HG03469 (cell line): ENCODE measurements at regions not wholly inside any gene's neighbourhood (a gene's known extent, or its start where the extent isn't known, plus 50 kb on each side); places are given as distances from the start of the nearest gene placed in this dataset.

ENCODE experiments used
- ATAC-seq: cut with Tn5 transposase; IDR thresholded peaks from one replicate; pipeline ENCODE4 v1.9.1; 2021; ENCODE audit warnings: mild to moderate bottlenecking, moderate library complexity, moderate number of reproducible peaks; ENCODE audit not compliant: unreplicated experiment

GRCh38 chr1:80059940-80060339 lies 1053.4 kb upstream of the ADGRL4 start:
- ATAC-seq = no peak

- no peak for ATAC-seq
Measured at GRCh38 chr1:80056179-80056578, 1049.6 kb upstream of the ADGRL4 start.

GRCh38 chr1:80054129-80054528 lies 1047.6 kb upstream of the ADGRL4 start:
- no peak for ATAC-seq

- no peak for ATAC-seq
Measured at GRCh38 chr1:80053613-80054012, 1047.1 kb upstream of the ADGRL4 start.

GRCh38 chr1:80050523-80050922 lies 1044.0 kb upstream of the ADGRL4 start:
- ATAC-seq = no peak

- ATAC-seq = no peak
Measured at GRCh38 chr1:80050085-80050484, 1043.6 kb upstream of the ADGRL4 start.

- ATAC-seq = no peak
Measured at GRCh38 chr1:80048716-80049115, 1042.2 kb upstream of the ADGRL4 start.

GRCh38 chr1:80047791-80048190 lies 1041.3 kb upstream of the ADGRL4 start:
- ATAC-seq = no peak

- no peak for ATAC-seq
Measured at GRCh38 chr1:80044662-80045061, 1038.1 kb upstream of the ADGRL4 start.

GRCh38 chr1:80036690-80037432 lies 1030.3 kb upstream of the ADGRL4 start:
- ATAC-seq = no peak

- no peak for ATAC-seq
Measured at GRCh38 chr1:80023358-80023757, 1016.8 kb upstream of the ADGRL4 start.

GRCh38 chr1:80021891-80022290 lies 1015.4 kb upstream of the ADGRL4 start:
- no peak for ATAC-seq

GRCh38 chr1:80018348-80018747 lies 1011.8 kb upstream of the ADGRL4 start:
- no peak for ATAC-seq

GRCh38 chr1:80008934-80009333 lies 1002.4 kb upstream of the ADGRL4 start:
- ATAC-seq = no peak

GRCh38 chr1:80003250-80003649 lies 996.7 kb upstream of the ADGRL4 start:
- ATAC-seq = no peak

- no peak for ATAC-seq
Measured at GRCh38 chr1:79988401-79988800, 981.9 kb upstream of the ADGRL4 start.

GRCh38 chr1:79982211-79982610 lies 975.7 kb upstream of the ADGRL4 start:
- no peak for ATAC-seq

- ATAC-seq = no peak
Measured at GRCh38 chr1:79981481-79981880, 975.0 kb upstream of the ADGRL4 start.

- ATAC-seq = no peak
Measured at GRCh38 chr1:79979346-79979745, 972.8 kb upstream of the ADGRL4 start.

GRCh38 chr1:79976287-79976686 lies 969.8 kb upstream of the ADGRL4 start:
- no peak for ATAC-seq

- ATAC-seq = no peak
Measured at GRCh38 chr1:79974659-79975058, 968.1 kb upstream of the ADGRL4 start.

- ATAC-seq = no peak
Measured at GRCh38 chr1:79969886-79970285, 963.4 kb upstream of the ADGRL4 start.

GRCh38 chr1:79966438-79966837 lies 959.9 kb upstream of the ADGRL4 start:
- ATAC-seq = no peak
